ENCODE measurements at regions not wholly inside any gene's neighbourhood (a gene's known extent, or its start where the extent isn't known, plus 50 kb on each side); places are given as distances from the start of the nearest gene placed in this dataset.

DNA sequence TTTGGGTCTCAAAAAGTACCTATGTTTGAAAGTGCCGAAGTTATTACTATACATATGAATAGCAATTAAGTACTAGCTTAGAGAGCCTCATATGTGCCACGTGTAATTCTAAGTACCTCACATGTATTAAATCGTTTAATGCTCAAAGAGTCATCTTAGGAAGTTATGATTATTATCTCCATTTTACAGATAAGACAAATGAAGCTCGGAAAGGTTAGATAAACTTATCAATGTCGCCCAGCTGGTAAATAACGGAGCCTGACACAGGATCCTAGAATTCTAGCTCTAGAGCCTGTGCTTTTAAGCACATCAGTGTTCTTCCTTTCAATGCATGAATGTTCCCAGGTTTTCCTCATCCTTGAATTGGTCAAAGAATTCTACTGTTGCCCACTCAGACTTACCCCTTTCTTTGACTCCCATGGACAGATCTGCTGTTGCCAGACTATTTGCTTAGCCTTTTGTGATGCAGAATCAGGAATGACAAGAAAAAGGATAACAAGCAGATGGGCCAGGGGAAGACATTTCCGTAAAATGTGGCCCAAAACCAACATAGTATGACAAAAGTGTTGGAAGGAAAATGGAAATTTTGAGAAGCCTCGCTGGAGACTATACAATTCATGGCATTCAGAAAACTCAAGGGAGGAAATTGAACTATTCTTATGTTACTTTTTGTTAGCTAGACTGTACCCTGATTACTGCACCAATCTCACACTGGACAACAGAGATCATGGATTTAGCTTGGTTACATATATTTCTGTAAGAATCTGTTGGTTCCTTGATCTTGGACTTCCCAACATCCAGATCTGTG is 237.1 kb upstream of the CITED2 start:
- no peak overlapping the region for H3K4me3 ChIP-seq (ENCODE audit: low read depth, low read length)
- TF ChIP-seq, protein P1, sequence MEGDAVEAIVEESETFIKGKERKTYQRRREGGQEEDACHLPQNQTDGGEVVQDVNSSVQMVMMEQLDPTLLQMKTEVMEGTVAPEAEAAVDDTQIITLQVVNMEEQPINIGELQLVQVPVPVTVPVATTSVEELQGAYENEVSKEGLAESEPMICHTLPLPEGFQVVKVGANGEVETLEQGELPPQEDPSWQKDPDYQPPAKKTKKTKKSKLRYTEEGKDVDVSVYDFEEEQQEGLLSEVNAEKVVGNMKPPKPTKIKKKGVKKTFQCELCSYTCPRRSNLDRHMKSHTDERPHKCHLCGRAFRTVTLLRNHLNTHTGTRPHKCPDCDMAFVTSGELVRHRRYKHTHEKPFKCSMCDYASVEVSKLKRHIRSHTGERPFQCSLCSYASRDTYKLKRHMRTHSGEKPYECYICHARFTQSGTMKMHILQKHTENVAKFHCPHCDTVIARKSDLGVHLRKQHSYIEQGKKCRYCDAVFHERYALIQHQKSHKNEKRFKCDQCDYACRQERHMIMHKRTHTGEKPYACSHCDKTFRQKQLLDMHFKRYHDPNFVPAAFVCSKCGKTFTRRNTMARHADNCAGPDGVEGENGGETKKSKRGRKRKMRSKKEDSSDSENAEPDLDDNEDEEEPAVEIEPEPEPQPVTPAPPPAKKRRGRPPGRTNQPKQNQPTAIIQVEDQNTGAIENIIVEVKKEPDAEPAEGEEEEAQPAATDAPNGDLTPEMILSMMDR (IDR thresholded peaks at IDR 0.05; ENCODE audit: insufficient read depth, low read length): no peak
- DNase-seq (ENCODE audit: low read depth): no peak

DNA sequence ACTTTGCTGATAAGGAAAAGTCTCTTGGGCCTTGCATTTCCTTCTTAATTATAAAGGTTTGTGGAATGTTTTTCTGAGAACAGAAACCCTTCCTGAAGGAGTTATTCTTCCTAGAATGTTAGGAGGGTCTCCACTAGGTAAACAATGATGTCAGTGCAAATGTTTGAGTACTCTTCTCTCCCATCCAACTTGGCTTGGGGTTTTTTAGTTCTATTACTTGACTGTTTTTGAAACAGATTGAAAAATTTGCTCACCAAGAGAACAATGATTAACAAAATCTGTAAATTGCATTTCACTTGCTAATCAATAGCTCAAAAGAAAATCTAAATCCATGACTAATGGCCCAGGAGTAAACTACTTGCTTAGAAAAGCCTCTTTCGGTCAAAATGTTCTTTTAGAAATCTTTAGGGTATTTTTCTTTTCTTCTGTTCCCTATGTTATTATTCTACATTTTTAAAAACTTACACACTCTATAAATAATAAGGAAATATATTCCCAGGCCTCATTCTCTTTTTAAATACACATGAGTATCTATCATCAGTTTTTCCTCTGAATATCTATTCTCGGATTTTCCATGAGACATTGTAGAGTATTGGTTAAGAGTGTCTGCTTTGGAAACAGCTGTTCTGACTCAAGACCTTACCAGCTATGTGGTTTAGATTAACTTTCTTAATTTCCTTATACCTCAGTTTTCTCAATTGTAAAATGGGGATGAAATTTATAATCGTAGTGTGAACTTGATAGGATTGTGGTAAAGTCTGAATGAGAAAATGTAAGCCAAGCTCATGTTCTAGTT is 234.2 kb upstream of the CITED2 start:
- TF ChIP-seq, protein P1 (IDR thresholded peaks at IDR 0.05; ENCODE audit: insufficient read depth, low read length): no peak
- no peak overlapping the region for H3K4me3 ChIP-seq (ENCODE audit: low read depth, low read length)
- DNase-seq (ENCODE audit: low read depth): peak; percentile 62

DNA sequence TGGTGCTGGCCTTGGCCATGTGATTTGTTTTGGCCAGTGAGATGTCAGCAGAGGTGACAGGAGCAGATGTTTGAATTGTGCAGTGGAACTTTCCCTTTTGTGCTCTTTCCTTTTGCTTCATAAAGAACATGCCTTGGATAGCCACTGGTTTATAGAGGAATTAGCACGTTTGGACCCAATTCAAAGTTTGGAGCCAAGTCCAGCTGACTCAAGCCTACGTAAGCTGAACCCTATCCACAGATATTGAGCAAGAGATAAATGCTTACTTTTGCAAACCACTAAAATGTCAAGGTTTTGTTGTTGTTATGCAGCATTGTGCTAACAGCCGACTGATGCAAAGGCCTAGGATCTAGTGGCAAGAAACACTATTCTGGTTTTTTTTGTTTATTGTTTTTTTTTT is 230.9 kb upstream of the CITED2 start:
- TF ChIP-seq, protein P1 (IDR thresholded peaks at IDR 0.05; ENCODE audit: insufficient read depth, low read length): no peak
- no peak overlapping the region for H3K4me3 ChIP-seq (ENCODE audit: low read depth, low read length)
- DNase-seq (ENCODE audit: low read depth): peak; percentile 98

DNA sequence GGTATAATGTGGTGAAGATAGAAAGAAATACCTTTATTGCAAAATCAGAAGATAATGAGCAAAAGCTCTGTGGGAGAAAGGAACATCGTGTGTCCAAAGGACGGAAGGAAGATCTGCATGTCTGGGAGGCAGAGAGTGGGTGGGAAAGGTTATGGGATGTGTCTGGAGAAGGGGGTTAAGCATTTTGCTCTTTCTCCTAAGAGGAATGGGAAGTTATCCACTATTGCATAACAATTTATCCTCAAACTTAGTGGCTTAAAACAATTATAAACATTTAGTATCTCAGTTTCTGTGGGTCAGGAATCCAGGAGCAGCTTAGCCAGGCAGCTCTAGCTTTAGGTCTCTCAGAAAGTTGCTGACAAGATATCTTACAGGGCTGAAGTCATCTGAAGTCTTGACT is 229.1 kb upstream of the CITED2 start:
- no peak for DNase-seq (ENCODE audit: low read depth)
- TF ChIP-seq, protein P1 (IDR thresholded peaks at IDR 0.05; ENCODE audit: insufficient read depth, low read length): no peak

DNA sequence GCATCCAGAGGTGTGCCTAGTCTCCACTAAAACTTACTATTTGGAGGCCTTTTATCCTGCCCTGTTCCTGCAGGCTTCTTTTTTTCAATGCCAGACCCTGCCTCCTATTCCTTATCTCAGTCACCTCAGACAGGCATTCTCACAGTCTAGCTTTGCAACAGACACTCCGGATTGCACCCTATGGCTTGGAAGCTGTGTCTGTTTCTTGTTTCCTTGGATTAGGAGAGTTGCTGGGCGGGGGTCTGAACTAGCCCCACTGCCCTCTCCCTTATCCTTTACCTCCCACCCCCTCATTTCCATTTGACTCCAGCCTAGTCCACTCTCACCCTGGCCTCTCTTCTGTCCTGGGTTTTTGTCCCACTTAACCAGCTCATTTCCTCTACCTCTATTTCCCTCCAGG is 228.1 kb upstream of the CITED2 start:
- no peak for DNase-seq (ENCODE audit: low read depth)
- TF ChIP-seq, protein P1 (IDR thresholded peaks at IDR 0.05; ENCODE audit: insufficient read depth, low read length): no peak
- no peak overlapping the region for H3K4me3 ChIP-seq (ENCODE audit: low read depth, low read length)

More for the DNA sequence above, 229.1 kb upstream of the CITED2 start:
- H3K4me3 ChIP-seq (ENCODE audit: low read depth, low read length): no peak overlapping the region

DNA sequence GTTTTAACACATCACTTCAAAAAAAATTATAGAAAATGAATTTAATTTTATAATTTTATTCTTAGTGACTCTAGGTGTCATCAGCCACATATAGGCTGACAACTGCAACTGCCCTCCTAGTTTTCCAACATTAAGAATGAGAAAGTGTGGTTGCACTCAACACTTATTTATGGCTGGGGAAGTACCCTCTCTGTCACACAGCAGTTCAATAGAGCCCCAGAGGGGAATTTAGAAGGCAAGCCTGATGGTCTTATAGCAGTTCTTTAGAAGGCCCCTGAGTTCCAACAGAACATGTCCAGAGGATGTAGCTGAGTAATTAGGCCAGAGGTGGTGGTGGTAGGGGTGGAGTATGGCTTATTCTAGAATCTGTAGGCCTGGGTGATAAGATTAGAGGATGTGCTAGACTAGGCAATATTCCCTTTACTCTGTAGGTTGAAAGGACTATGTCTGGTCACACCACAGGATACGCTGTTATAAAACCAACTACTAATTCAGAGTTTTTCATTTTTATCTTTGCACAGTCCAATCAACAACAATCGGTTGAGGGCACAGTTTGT is 226.5 kb upstream of the CITED2 start:
- no peak overlapping the region for H3K4me3 ChIP-seq (ENCODE audit: low read depth, low read length)
- TF ChIP-seq, protein P1 (IDR thresholded peaks at IDR 0.05; ENCODE audit: insufficient read depth, low read length): no peak
- DNase-seq (ENCODE audit: low read depth): no peak
